Neutrophil (primary cell): ENCODE measurements at regions not wholly inside any gene's neighbourhood (a gene's known extent, or its start where the extent isn't known, plus 50 kb on each side); places are given as distances from the start of the nearest gene placed in this dataset.
"Not testable (repeated sequence)": the region's sequence is repeated elsewhere in the genome, so short reads cannot be mapped to it uniquely, and the experiment has no call there.

Source experiments
- H3K27ac ChIP-seq: fragments of 200-600 bp; sonication (generic); 2 replicates; pipeline ENCODE4 v1.5.1; 2016; ENCODE audit warnings: mild to moderate bottlenecking, moderate library complexity
- H3K27me3 ChIP-seq: fragments of 200-600 bp; sonication (generic); 2 replicates; pipeline ENCODE4 v1.6.0; 2016; ENCODE audit warnings: mild to moderate bottlenecking
- H3K36me3 ChIP-seq: fragments of 200-600 bp; sonication (generic); 2 replicates; pipeline ENCODE4 v1.5.1; 2017
- H3K4me1 ChIP-seq, 2 experiments: fragments of 200-600 bp in 1 of 2; sonication (generic) in 1 of 2; 1 replicate in 1 of 2; 2 replicates in 1 of 2; pipeline versions ENCODE4 v1.5.1 to v1.6.1; 2013 to 2016; ENCODE audit warnings: low read depth in 1 of 2, low read length in 1 of 2, mild to moderate bottlenecking in 1 of 2, moderate library complexity in 1 of 2; ENCODE audit not compliant: control insufficient read depth in 1 of 2, insufficient read depth in 1 of 2
- H3K4me3 ChIP-seq, 2 experiments: fragments of 200-600 bp in 1 of 2; sonication (generic) in 1 of 2; 1 replicate in 1 of 2; 2 replicates in 1 of 2; pipeline ENCODE4 v1.5.1; 2013 to 2016; ENCODE audit warnings: low read depth in 1 of 2, low read length in 1 of 2, mild to moderate bottlenecking in 1 of 2, moderate library complexity in 1 of 2
- H3K9me3 ChIP-seq: fragments of 200-600 bp; sonication (generic); 2 replicates; pipeline ENCODE4 v1.5.1; 2016
- CTCF ChIP-seq: fragments of 200-600 bp; sonication (generic); IDR thresholded peaks from 2 replicates; pipeline ENCODE4 v1.5.1; 2016; ENCODE audit warnings: antibody characterized with exemption

- H3K9me3 ChIP-seq: no peaks in the 10 kb centered on the region
- no peak overlapping the region for H3K4me3 ChIP-seq
- TF ChIP-seq CTCF: no peak
- H3K36me3 ChIP-seq: no peaks in the 10 kb centered on the region
- no peak overlapping the region for H3K27ac ChIP-seq
- H3K4me1 ChIP-seq: no peaks in the 10 kb centered on the region
- H3K27me3 ChIP-seq: peaks cover 38% of the 10 kb centered on the region
Observed at GRCh38 chr6:167687116-167687725, 139.5 kb upstream of the AFDN start.

- TF ChIP-seq CTCF: no peak
- Histone ChIP-seq H3K9me3 (no peaks in the 10 kb centered on the region), H3K36me3 (no peaks in the 10 kb centered on the region), H3K4me3 (no peak overlapping the region), H3K27ac (no peak overlapping the region), H3K4me1 (no peaks in the 10 kb centered on the region), H3K27me3 (peaks cover 37% of the 10 kb centered on the region)
Observed at GRCh38 chr6:167688123-167688522, 138.6 kb upstream of the AFDN start.

- H3K9me3 ChIP-seq: no peaks in the 10 kb centered on the region
- no peak for TF ChIP-seq CTCF
- H3K36me3 ChIP-seq: no peaks in the 10 kb centered on the region
- no peak overlapping the region for H3K4me3 ChIP-seq
- H3K27ac ChIP-seq: no peak overlapping the region
- H3K4me1 ChIP-seq: no peaks in the 10 kb centered on the region
- peaks cover 36% of the 10 kb centered on the region for H3K27me3 ChIP-seq
Observed at GRCh38 chr6:167689278-167689677, 137.4 kb upstream of the AFDN start.

GRCh38 chr6:167689751-167690150 lies 137.0 kb upstream of the AFDN start:
- TF ChIP-seq CTCF: no peak
- no peaks in the 10 kb centered on the region for H3K36me3 ChIP-seq

GRCh38 chr6:167690167-167690922 lies 136.4 kb upstream of the AFDN start:
- H3K27me3 ChIP-seq: peaks cover 26% of the 10 kb centered on the region
- not testable (repeated sequence) for H3K9me3 ChIP-seq, H3K4me1 ChIP-seq, H3K27ac ChIP-seq, H3K4me3 ChIP-seq, H3K36me3 ChIP-seq

More at GRCh38 chr6:167689751-167690150, 137.0 kb upstream of the AFDN start:
- H3K4me3 ChIP-seq: no peak overlapping the region
- no peaks in the 10 kb centered on the region for H3K9me3 ChIP-seq
- no peaks in the 10 kb centered on the region for H3K4me1 ChIP-seq
- peaks cover 32% of the 10 kb centered on the region for H3K27me3 ChIP-seq
- H3K27ac ChIP-seq: no peak overlapping the region

- Histone ChIP-seq H3K4me3 (no peak overlapping the region), H3K27ac (no peak overlapping the region), H3K27me3 (peaks cover 20% of the 10 kb centered on the region), H3K9me3 (no peaks in the 10 kb centered on the region), H3K4me1 (no peaks in the 10 kb centered on the region), H3K36me3 (no peaks in the 10 kb centered on the region)
- no peak for TF ChIP-seq CTCF
Observed at GRCh38 chr6:167690931-167691330, 135.8 kb upstream of the AFDN start.
